ENCODE measurements at regions not wholly inside any gene's neighbourhood (a gene's known extent, or its start where the extent isn't known, plus 50 kb on each side); places are given as distances from the start of the nearest gene placed in this dataset.

- no peaks in the 10 kb centered on the region for H3K4me1 ChIP-seq (ENCODE audit: insufficient read depth, low read length)
- H3K9me3 ChIP-seq (ENCODE audit: control insufficient read depth, low read depth, low read length), result no peaks in the 10 kb centered on the region
- no peak overlapping the region for H2AK5ac ChIP-seq (ENCODE audit: insufficient read length, low read length)
- H4K5ac ChIP-seq (ENCODE audit: insufficient read length, low read depth, low read length), result no peak overlapping the region
- no peak overlapping the region for H3K9ac ChIP-seq (ENCODE audit: extremely low read depth, insufficient read length, low read length)
- no peak for DNase-seq
- no peak overlapping the region for H3K14ac ChIP-seq (ENCODE audit: insufficient read depth, low read length)
- no peak overlapping the region for H2BK15ac ChIP-seq (ENCODE audit: low read depth, low read length)
- H3K4me2 ChIP-seq (ENCODE audit: insufficient read depth, insufficient read length, low read length), result no peak overlapping the region
- no peaks in the 10 kb centered on the region for H3K79me1 ChIP-seq (ENCODE audit: insufficient read depth, low read depth, low read length, poor library complexity, severe bottlenecking)
- Mint-ChIP-seq H3K4me1 (no peaks in the 10 kb centered on the region), H3K36me3 (ENCODE audit: insufficient read depth in 1 of 3, low read depth in 3 of 3) (no peaks in the 10 kb centered on the region), H3K9me3 (no peaks in the 10 kb centered on the region), H3K27ac (no peak overlapping the region; a peak in 1 of 7 replicates), H3K27me3 (ENCODE audit: low read depth) (no peaks in the 10 kb centered on the region), H3K4me3 (no peak overlapping the region)
- H2BK20ac ChIP-seq (ENCODE audit: low read depth, low read length, poor library complexity, severe bottlenecking), result no peak overlapping the region
- H3K56ac ChIP-seq (ENCODE audit: insufficient read length, low read depth, low read length), result no peak overlapping the region
- WGBS (ENCODE audit: extremely low coverage, insufficient read length, low lambda C conversion rate), result no CpG with 5 or more reads among the region's 1 CpG
- no peak overlapping the region for H3K27ac ChIP-seq (ENCODE audit: insufficient read length, low read depth, low read length)
- no peak overlapping the region for H3K23ac ChIP-seq (ENCODE audit: insufficient read length, low read depth, low read length)
- H4K20me1 ChIP-seq (ENCODE audit: control insufficient read depth, insufficient read depth, insufficient read length), result no peaks in the 10 kb centered on the region
- H3K18ac ChIP-seq (ENCODE audit: insufficient read length, low read depth, low read length), result no peak overlapping the region
- no peak overlapping the region for H4K8ac ChIP-seq (replicated peaks; ENCODE audit: insufficient read length, low read depth, low read length)
- no peak for TF ChIP-seq CTCF (conservative IDR thresholded peaks at IDR 0.05)
- no peaks in the 10 kb centered on the region for H3K79me2 ChIP-seq (ENCODE audit: insufficient read depth, low read length)
- H4K91ac ChIP-seq (ENCODE audit: insufficient read length, low read depth, low read length), result no peak overlapping the region
- H2BK120ac ChIP-seq (ENCODE audit: low read depth, low read length, poor library complexity, severe bottlenecking), result no peak overlapping the region
- H2AFZ ChIP-seq (ENCODE audit: low read length), result no peak overlapping the region
- no peak overlapping the region for H2BK5ac ChIP-seq (ENCODE audit: insufficient read length, low read length)
- no peak overlapping the region for H3T11ph ChIP-seq (ENCODE audit: low read length)
- no peak overlapping the region for H3K4ac ChIP-seq (ENCODE audit: low read depth, low read length)
- H3K27me3 ChIP-seq (ENCODE audit: insufficient read depth, low read length), result no peaks in the 10 kb centered on the region
- H2BK12ac ChIP-seq (ENCODE audit: insufficient read length, low read depth, low read length), result no peak overlapping the region
- H3K23me2 ChIP-seq (ENCODE audit: insufficient read length, low read depth, low read length, poor library complexity, severe bottlenecking), result no peaks in the 10 kb centered on the region
Measured at GRCh38 chr11:82458147-82458546, 275.5 kb downstream of the FAM181B start.

Data from H9 (cell line).